K562 (cell line): ENCODE measurements at regions not wholly inside any gene's neighbourhood (a gene's known extent, or its start where the extent isn't known, plus 50 kb on each side); places are given as distances from the start of the nearest gene placed in this dataset.

Experiments used
- ATAC-seq: fragments of 200-7000 bp; cut with Tn5 transposase; 3 replicates; pipeline ENCODE4 v1.9.1; 2020; ENCODE audit warnings: moderate library complexity
- BruUV-seq: library from RNA; stranded (reverse); fragments of 400-500 nt; replicated peaks from 2 replicates; lab custom pipeline; 2021; lab: Mats Ljungman, UMichigan
- CTCF ChIA-PET: fragments of 300-600 bp; formaldehyde crosslinking; extraction: SDS; loops from one replicate; lab custom pipeline; 2021; ENCODE audit warnings: low intra/inter-chr PET ratio; lab: Yijun Ruan, JAX
- POLR2A ChIA-PET: fragments of 300-600, 350-650 bp; sonication (Branson Sonifier 250); formaldehyde crosslinking; extraction: SDS; loops from one replicate; lab custom pipeline; 2021; ENCODE audit warnings: antibody characterized with exemption, inconsistent platforms; lab: Yijun Ruan, JAX
- DNase-seq, 4 experiments: peaks; one replicate each; pipeline versions ENCODE4 v3.0.0 to v3.0.0-alpha.2; 2011 to 2018; ENCODE audit warnings: low spot score in 3 of 4, mixed read lengths in 3 of 4; ENCODE audit errors: extremely low read depth in 1 of 4
- FAIRE-seq: peaks from 2 replicates; lab custom pipeline; 2011; peaks lifted over from hg19 to GRCh38; lab: Jason Lieb, UNC
- H2AFZ ChIP-seq: 2 replicates; pipeline ENCODE4 v1.6.0; 2011; ENCODE audit warnings: low read depth, low read length, control low read depth, inconsistent platforms
- H3K27ac ChIP-seq: fragments of 200-600 bp; 3 replicates; pipeline ENCODE4 v1.8.0; 2011; ENCODE audit warnings: low read depth, mild to moderate bottlenecking, control low read depth, inconsistent platforms, low read length, moderate library complexity, mixed read lengths; ENCODE audit errors: extremely low read depth
- H3K27me3 ChIP-seq, 2 experiments: fragments of 300-600 bp in 1 of 2; 2 replicates in 1 of 2; 3 replicates in 1 of 2; pipeline versions ENCODE4 v1.6.0 to v1.8.0; 2011; ENCODE audit warnings: inconsistent platforms in 2 of 2, low read length in 2 of 2, mild to moderate bottlenecking in 1 of 2, mixed read lengths in 1 of 2, moderate library complexity in 1 of 2; ENCODE audit not compliant: control insufficient read depth in 2 of 2, insufficient read depth in 2 of 2
- H3K36me3 ChIP-seq: fragments of 300-600 bp; 3 replicates; pipeline ENCODE4 v1.8.0; 2011; ENCODE audit warnings: mild to moderate bottlenecking, low read length, inconsistent platforms; ENCODE audit not compliant: control insufficient read depth, insufficient read depth
- H3K4me1 ChIP-seq, 2 experiments: fragments of 200-600 bp in 1 of 2; replicated peaks in 1 of 2; 2 replicates in 1 of 2; 3 replicates in 1 of 2; pipeline versions ENCODE4 v1.5.1 to v1.8.0; 2011; ENCODE audit warnings: inconsistent platforms in 2 of 2, low read length in 2 of 2, mild to moderate bottlenecking in 1 of 2, mixed read lengths in 1 of 2, moderate library complexity in 1 of 2; ENCODE audit not compliant: control insufficient read depth in 2 of 2, insufficient read depth in 2 of 2
- H3K4me2 ChIP-seq: 2 replicates; pipeline ENCODE4 v1.6.1; 2011; ENCODE audit warnings: low read length, control low read depth, inconsistent platforms, mixed read lengths; ENCODE audit not compliant: insufficient read depth
- H3K4me3 ChIP-seq: fragments of 200-600 bp; sonication (generic), shearing (Covaris generic); 2 replicates; pipeline ENCODE4 v1.5.1; 2016; ENCODE audit warnings: control low read depth, inconsistent platforms
- H3K79me2 ChIP-seq: fragments of 200-600 bp; 3 replicates; pipeline ENCODE4 v1.8.0; 2011; ENCODE audit warnings: low read length, inconsistent platforms; ENCODE audit not compliant: control insufficient read depth, insufficient read depth
- H3K9ac ChIP-seq, 2 experiments: 2 replicates each; pipeline versions ENCODE4 v1.6.0 to v1.6.1; 2011; ENCODE audit warnings: low read depth in 2 of 2, low read length in 2 of 2, control low read depth in 1 of 2, inconsistent platforms in 1 of 2, mild to moderate bottlenecking in 1 of 2, mixed read lengths in 1 of 2; ENCODE audit not compliant: insufficient read depth in 1 of 2
- H3K9me1 ChIP-seq: one replicate; pipeline ENCODE4 v1.6.0; 2011; ENCODE audit warnings: inconsistent platforms, mild to moderate bottlenecking, low read length, moderate library complexity; ENCODE audit not compliant: control insufficient read depth, insufficient read depth
- H3K9me3 ChIP-seq: replicated peaks from 2 replicates; pipeline ENCODE4 v1.5.1; 2011; ENCODE audit warnings: low read depth, low read length, inconsistent platforms; ENCODE audit not compliant: control insufficient read depth, insufficient read depth
- H4K20me1 ChIP-seq: replicated peaks from 2 replicates; pipeline ENCODE4 v1.6.1; 2011; ENCODE audit warnings: low read length, inconsistent platforms, mixed read lengths; ENCODE audit not compliant: control insufficient read depth, insufficient read depth
- FOSL1 ChIP-seq: fragments of 200-800 bp; sonication (Bioruptor generic); conservative IDR thresholded peaks from 2 replicates; pipeline ENCODE4 v1.6.1; 2016; ENCODE audit warnings: missing genetic modification characterization, missing compliant biosample characterization
- HMGXB4 ChIP-seq: sonication (generic); formaldehyde crosslinking; IDR thresholded peaks from 2 replicates; pipeline ENCODE4 v1.8.1; 2023; ENCODE audit warnings: mild to moderate bottlenecking, missing genetic modification reagents
- JUNB ChIP-seq: fragments of 450-650 bp; formaldehyde crosslinking; conservative IDR thresholded peaks from 2 replicates; pipeline ENCODE4 v1.4.0; 2020; ENCODE audit warnings: mild to moderate bottlenecking
- KAT2B ChIP-seq: IDR thresholded peaks from one replicate; pipeline ENCODE4 v1.6.1; 2012; ENCODE audit warnings: low read depth, mild to moderate bottlenecking, control low read depth, inconsistent platforms, low read length, moderate library complexity
- NCOA4 ChIP-seq: fragments of 450-650 bp; IDR thresholded peaks from 2 replicates; pipeline ENCODE4 v1.6.1; 2018; ENCODE audit warnings: mild to moderate bottlenecking; ENCODE audit not compliant: partially characterized antibody
- NR2C1 ChIP-seq, 2 experiments: fragments of 450-650 bp; IDR thresholded peaks; 2 replicates each; pipeline ENCODE4 v1.6.1; 2017; ENCODE audit warnings: mild to moderate bottlenecking in 2 of 2, antibody characterized with exemption in 1 of 2, inconsistent platforms in 1 of 2, missing compliant biosample characterization in 1 of 2, missing genetic modification characterization in 1 of 2
- RB1 ChIP-seq: fragments of 450-650 bp; IDR thresholded peaks from 2 replicates; pipeline ENCODE4 v1.6.1; 2017; ENCODE audit warnings: low read depth, mild to moderate bottlenecking
- SREBF1 ChIP-seq: fragments of 150-350 bp; IDR thresholded peaks from 2 replicates; pipeline ENCODE4 v1.6.1; 2014; ENCODE audit warnings: antibody characterized with exemption, low read depth, low read length, borderline replicate concordance
- U2AF2 ChIP-seq: fragments of 200-400 bp; formaldehyde crosslinking; optimal IDR thresholded peaks from 2 replicates; pipeline ENCODE3; 2017; ENCODE audit warnings: low read depth, mild to moderate bottlenecking, low read length
- ZBTB8A ChIP-seq: fragments of 450-650 bp; IDR thresholded peaks from 2 replicates; pipeline ENCODE4 v1.6.1; 2018; ENCODE audit warnings: mild to moderate bottlenecking, moderate library complexity; ENCODE audit not compliant: partially characterized antibody
- ZZZ3 ChIP-seq: fragments of 450-650 bp; IDR thresholded peaks from 2 replicates; pipeline ENCODE4 v1.6.1; 2016; ENCODE audit warnings: antibody characterized with exemption, mild to moderate bottlenecking, moderate library complexity
- WGBS: fragments of 100-300 bp; shearing (Covaris generic); methylation state at CpG from one replicate; pipeline ENCODE4 v1.1.6; 2016; ENCODE audit warnings: low coverage, mixed read lengths; ENCODE audit not compliant: insufficient coverage; ENCODE audit errors: missing lambda C conversion rate; 5-methylcytosine and 5-hydroxymethylcytosine counted together
- in situ Hi-C: fragments of 300-500 bp; cut with MboI; formaldehyde crosslinking; loops from 4 replicates; pipeline ENCODE4 v1.15.0; 2018; ENCODE audit warnings: inconsistent platforms, mixed read lengths
- intact Hi-C: fragments of 100-400 bp; cut with micrococcal nuclease; formaldehyde crosslinking; loops from 2 replicates; pipeline ENCODE4 v1.14.2; 2022
- TF ChIP-seq, protein P1 (sequence below), 2 experiments: fragments of 450-650 bp in 1 of 2; sonication (generic) in 1 of 2; formaldehyde crosslinking; conservative IDR thresholded peaks; 2 replicates each; pipeline versions ENCODE4 v1.4.0 to v1.8.1; 2020 to 2022; ENCODE audit warnings: mild to moderate bottlenecking in 1 of 2, missing genetic modification reagents in 1 of 2
- TF ChIP-seq, protein P2 (sequence below): sonication (generic); formaldehyde crosslinking; IDR thresholded peaks from 2 replicates; pipeline ENCODE4 v1.8.0; 2022; ENCODE audit warnings: mild to moderate bottlenecking, low read depth, missing genetic modification reagents

DNA sequence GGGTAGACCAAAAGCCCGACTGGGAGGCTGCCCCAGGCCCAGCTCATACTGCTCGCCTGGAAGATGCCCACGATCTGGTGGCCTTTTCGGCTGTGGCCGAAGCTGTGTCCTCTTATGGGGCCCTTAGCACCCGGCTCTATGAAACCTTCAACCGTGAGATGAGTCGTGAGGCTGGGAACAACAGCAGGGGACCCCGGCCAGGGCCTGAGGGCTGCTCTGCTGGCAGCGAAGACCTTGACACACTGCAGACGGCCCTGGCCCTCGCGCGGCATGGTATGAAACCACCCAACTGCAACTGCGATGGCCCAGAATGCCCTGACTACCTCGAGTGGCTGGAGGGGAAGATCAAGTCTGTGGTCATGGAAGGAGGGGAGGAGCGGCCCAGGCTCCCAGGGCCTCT is 61.7 kb downstream of the TET3 start:
- peaks cover 54 to 69% of the 10 kb centered on the region in 2 experiments for H3K4me1 ChIP-seq
- no TSS peak for BruUV-seq
- no peak overlapping the region for H3K4me3 ChIP-seq
- peaks cover 72% of the 10 kb centered on the region for H3K79me2 ChIP-seq
- intact Hi-C loops, result no loop called here
- no peaks in the 10 kb centered on the region for H3K27me3 ChIP-seq
- 90% methylated on average over 16 of the region's 17 CpGs for WGBS
- no peaks in the 10 kb centered on the region for H3K9me3 ChIP-seq
- H3K9me1 ChIP-seq, result peaks cover 5% of the 10 kb centered on the region
- H2AFZ ChIP-seq, result no peak overlapping the region
- ATAC-seq, result no peak
- H4K20me1 ChIP-seq, result no peaks in the 10 kb centered on the region
- peaks cover 38% of the 10 kb centered on the region for H3K36me3 ChIP-seq
- POLR2A ChIA-PET, result interaction anchor here (0.6 to 1.1 kb wide), 3 partner anchors 74 to 309 kb away, joined by 3 to 4 read pairs (median 3); partner anchors contain the start of gene BOLA3
- in situ Hi-C loops, result no loop called here
- H3K4me2 ChIP-seq, result no peak overlapping the region
- H3K9ac ChIP-seq, result peak overlapping the region in 1 of 2 experiments; percentile 65; a peak in 2 of 4 replicates
- CTCF ChIA-PET, result no interaction called here
- FAIRE-seq, result no peak
- H3K27ac ChIP-seq, result no peak overlapping the region
- TF ChIP-seq KAT2B, result no peak
- TF ChIP-seq, all 486 proteins: peak for 0
- DNase-seq, result no peak

DNA sequence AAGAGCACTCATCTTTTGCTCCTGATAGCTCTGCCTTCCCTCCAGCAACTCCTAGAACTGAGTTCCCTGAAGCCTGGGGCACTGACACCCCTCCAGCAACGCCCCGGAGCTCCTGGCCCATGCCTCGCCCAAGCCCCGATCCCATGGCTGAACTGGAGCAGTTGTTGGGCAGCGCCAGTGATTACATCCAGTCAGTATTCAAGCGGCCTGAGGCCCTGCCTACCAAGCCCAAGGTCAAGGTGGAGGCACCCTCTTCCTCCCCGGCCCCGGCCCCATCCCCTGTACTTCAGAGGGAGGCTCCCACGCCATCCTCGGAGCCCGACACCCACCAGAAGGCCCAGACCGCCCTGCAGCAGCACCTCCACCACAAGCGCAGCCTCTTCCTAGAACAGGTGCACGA is 62.4 kb downstream of the TET3 start:
- no TSS peak for BruUV-seq
- H4K20me1 ChIP-seq, result no peaks in the 10 kb centered on the region
- H3K36me3 ChIP-seq, result peaks cover 38% of the 10 kb centered on the region
- H3K4me3 ChIP-seq, result no peak overlapping the region
- ATAC-seq (no peak), DNase-seq (no peak), FAIRE-seq (no peak)
- WGBS, result 97% methylated on average over 8 of the region's 14 CpGs
- H3K27me3 ChIP-seq, result no peaks in the 10 kb centered on the region
- peaks cover 70% of the 10 kb centered on the region for H3K79me2 ChIP-seq
- intact Hi-C loops (no loop called here), in situ Hi-C loops (no loop called here)
- POLR2A ChIA-PET, result no interaction called here
- peaks cover 54 to 64% of the 10 kb centered on the region in 2 experiments for H3K4me1 ChIP-seq
- H3K9ac ChIP-seq, result peak overlapping the region in 1 of 2 experiments; percentile 65; a peak in 2 of 4 replicates
- H3K27ac ChIP-seq, result no peak overlapping the region
- peaks cover 5% of the 10 kb centered on the region for H3K9me1 ChIP-seq
- no peak overlapping the region for H2AFZ ChIP-seq
- no peak overlapping the region for H3K4me2 ChIP-seq
- CTCF ChIA-PET, result no interaction called here
- H3K9me3 ChIP-seq, result no peaks in the 10 kb centered on the region
- TF ChIP-seq, protein P1, sequence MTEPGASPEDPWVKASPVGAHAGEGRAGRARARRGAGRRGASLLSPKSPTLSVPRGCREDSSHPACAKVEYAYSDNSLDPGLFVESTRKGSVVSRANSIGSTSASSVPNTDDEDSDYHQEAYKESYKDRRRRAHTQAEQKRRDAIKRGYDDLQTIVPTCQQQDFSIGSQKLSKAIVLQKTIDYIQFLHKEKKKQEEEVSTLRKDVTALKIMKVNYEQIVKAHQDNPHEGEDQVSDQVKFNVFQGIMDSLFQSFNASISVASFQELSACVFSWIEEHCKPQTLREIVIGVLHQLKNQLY (CRISPR knock-in tag; conservative IDR thresholded peaks at IDR 0.05), result no peak
- TF ChIP-seq FOSL1 (tag), result no peak
- TF ChIP-seq U2AF2, result no peak
- no peak for TF ChIP-seq JUNB
- no peak for TF ChIP-seq NR2C1 (IDR thresholded peaks at IDR 0.05)
- TF ChIP-seq NR2C1 (tag; IDR thresholded peaks at IDR 0.05), result no peak
- no peak for TF ChIP-seq RB1
- TF ChIP-seq NCOA4, result no peak
- TF ChIP-seq ZZZ3, result no peak
- no peak for TF ChIP-seq SREBF1
- TF ChIP-seq HMGXB4 (CRISPR knock-in tag), result no peak
- TF ChIP-seq ZBTB8A, result no peak
- TF ChIP-seq, protein P2, sequence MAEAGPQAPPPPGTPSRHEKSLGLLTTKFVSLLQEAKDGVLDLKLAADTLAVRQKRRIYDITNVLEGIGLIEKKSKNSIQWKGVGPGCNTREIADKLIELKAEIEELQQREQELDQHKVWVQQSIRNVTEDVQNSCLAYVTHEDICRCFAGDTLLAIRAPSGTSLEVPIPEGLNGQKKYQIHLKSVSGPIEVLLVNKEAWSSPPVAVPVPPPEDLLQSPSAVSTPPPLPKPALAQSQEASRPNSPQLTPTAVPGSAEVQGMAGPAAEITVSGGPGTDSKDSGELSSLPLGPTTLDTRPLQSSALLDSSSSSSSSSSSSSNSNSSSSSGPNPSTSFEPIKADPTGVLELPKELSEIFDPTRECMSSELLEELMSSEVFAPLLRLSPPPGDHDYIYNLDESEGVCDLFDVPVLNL (CRISPR knock-in tag), result no peak
